Pons (tissue), 1 donor: ENCODE measurements at regions not wholly inside any gene's neighbourhood (a gene's known extent, or its start where the extent isn't known, plus 50 kb on each side); places are given as distances from the start of the nearest gene placed in this dataset.

Source experiments
- DNase-seq: peaks from one replicate; pipeline ENCODE4 v3.0.0-alpha.2; 2016; ENCODE audit warnings: low spot score

DNA sequence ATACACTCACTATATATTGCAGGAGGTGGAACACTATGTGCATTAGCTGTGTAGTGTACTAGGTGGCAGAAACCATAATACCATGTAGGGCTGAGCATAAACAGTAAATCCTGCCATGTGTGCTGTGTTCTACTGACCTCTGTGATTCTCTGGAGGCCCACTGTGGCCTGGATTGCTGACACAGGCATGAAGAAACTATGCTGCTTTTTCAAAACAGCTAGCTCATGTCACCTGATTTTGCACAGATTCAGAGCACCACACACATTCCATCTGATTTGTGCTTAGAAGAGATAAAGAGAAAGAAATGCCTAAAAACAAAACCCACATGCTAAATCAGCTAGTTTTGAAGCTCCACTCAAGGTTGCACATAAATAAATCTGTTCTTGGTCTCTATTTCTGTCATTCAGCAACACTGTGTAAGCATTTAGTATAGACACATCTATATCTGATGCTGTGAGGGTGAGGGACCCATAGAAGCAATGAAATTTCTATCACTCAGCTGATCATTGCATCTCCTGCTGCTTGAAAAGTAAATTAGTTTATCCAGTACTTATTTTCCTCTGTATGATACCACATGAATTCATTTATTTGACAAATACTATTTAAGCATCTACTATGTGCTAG is 1007.7 kb upstream of the SEMA6D start:
- DNase-seq, result no peak

- no peak for DNase-seq
These were observed 1006.8 kb upstream of the SEMA6D start for GRCh38 chr15:46710401-46710960.

DNA sequence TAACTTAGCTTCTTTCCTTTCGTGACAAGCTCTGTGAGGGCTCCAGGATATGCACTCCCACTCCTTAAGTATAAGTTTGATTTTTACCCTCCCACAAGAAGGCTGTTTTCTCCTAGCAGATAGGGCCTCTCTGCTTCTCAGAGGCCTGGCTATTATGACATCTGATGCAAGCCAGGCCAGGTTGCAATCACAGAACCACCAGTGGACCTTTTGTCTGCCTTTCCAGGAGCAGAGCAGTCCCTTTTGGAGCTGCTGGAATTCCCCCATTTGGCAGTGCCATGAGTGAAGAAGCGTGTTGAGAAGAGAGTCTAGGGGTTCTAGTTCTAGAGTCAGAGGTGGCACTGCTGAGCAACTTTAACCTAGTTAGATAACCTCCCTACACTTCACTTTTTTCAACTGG is 1004.3 kb upstream of the SEMA6D start:
- DNase-seq, result no peak

DNA sequence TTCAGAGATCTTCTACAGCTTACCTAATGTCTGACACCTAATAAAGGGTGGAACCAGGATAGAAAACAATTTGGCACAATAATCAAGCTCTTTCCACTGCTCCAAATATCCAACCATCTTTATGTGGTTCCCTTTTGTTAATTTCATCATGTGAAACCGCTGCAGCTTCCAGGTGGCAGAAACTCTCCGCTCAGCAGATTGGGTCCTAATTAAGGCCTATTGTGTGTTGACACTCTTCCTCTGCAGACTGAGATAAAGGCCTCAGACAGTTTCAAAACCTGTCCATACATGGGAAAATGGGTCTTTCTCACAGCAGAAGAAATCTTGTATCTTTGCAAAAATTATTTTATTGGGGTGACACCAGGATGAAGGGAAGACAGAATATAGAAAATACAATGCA is 1002.4 kb upstream of the SEMA6D start:
- no peak for DNase-seq

- no peak for DNase-seq
These were observed 994.0 kb upstream of the SEMA6D start for GRCh38 chr15:46723308-46723707.

DNA sequence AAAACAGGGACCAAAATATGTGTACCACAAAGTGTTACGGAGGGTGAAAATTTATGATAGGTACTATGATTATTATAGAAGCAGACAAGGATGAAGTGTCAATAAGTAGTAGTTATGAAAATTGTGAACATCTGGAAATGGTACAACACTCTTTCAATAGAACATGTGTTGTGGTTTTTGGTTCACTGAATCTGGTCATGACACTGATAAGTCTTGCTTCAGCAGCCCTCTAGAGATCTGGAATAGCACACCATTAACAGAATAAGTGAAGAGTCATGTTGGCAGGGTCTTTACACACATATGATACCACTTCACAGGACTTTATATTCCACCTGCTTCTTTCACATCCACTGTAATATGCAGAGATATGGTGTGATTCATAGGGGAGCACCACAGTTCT is 985.2 kb upstream of the SEMA6D start:
- DNase-seq, result no peak

- DNase-seq, result no peak
These were observed 982.2 kb upstream of the SEMA6D start for GRCh38 chr15:46735115-46735514.

GRCh38 chr15:46751303-46751702 is 966.0 kb upstream of the SEMA6D start:
- no peak for DNase-seq

GRCh38 chr15:46753946-46754345 is 963.4 kb upstream of the SEMA6D start:
- DNase-seq, result no peak

- no peak for DNase-seq
These were observed 954.2 kb upstream of the SEMA6D start for GRCh38 chr15:46763091-46763490.

- DNase-seq, result no peak
These were observed 952.5 kb upstream of the SEMA6D start for GRCh38 chr15:46764851-46765250.

GRCh38 chr15:46766021-46766420 is 951.3 kb upstream of the SEMA6D start:
- DNase-seq, result no peak

DNA sequence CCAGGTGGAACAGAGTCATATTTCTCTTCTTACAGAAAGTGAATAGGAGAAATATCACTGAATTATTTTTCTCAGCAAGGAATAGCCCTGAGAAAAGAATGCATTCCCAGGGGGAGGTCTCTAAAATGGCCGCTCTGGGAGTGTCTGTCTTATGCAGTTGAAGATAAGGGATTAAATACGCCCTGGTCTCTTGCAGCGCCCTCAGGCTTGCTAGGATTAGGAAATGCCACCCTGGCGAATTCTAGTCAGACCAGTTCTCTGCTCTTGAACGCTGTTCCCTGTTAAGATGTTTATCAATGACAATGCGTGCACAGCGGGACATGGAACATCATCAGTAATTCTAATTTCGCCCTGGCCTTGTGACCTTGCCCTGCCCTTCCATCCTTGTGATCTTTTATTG is 949.0 kb upstream of the SEMA6D start:
- no peak for DNase-seq

DNA sequence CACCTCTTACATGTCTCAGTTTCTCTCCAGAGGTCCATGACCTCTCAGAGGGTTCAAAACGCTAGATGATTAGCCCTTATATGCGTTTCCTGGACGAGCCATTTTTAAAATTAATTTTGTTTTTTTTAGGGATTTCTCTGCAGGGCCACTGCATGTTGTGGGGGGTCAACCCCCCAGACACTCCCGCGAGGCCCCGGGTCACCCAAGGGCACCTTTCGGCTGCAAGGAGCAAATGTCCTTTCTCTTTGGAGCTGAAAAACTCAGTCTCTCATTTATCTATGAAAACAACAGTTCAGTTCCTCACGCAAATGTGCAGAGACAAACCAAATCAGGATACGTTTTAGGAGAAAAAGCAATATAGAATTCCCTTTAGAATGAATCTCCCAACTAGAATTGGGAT is 944.3 kb upstream of the SEMA6D start:
- DNase-seq, result no peak

DNA sequence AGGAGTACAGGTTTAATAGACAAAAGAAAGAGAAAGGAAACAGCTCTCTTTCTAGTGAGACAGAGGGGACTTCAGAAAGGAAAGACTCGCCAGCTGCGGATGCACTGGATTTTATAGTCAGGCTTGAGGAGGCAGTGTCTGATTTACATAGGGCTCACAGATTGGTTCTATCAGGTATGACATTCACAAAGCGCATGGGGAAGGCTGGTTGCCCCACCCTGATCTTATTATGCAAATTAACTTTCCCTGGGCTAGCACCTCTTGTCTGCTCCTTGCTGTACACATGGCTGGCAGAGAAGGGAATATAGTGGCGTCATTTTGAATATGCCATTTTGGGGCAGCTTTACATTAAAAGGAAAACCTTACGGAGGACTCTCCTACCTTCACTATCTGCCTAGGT is 938.4 kb upstream of the SEMA6D start:
- DNase-seq, result no peak

DNA sequence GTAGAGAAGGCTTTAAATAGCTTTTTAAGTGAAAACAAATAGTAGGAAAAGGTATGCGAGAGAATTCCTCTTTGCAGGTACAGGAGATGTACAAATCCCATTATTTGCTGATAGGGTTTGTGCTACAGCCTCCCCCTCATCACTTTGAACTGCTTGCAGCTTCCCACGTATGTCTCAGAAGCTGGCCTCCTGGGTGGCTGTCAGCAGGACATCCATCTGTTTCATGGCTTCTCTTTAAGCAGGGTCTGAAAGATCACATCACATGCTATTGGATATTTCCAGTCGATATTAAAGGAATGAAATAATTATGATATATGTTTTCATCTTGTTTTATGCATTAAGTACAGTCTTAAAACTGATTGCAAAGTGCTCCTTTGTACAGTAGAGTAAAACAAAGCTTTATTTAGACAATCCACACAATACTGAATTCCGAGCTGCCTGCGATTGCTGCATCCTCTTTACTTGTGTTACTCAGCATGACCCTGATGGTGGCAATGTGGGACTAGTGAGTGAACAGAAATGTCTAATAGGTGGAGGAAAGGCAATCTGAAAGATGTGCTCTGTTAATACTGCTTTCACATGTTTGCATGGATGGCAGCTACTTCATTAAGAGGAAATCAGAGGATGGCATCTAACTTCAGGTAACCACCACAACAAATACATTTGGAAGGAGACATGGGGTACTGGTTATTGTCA is 930.6 kb upstream of the SEMA6D start:
- DNase-seq, result peak; percentile 10

DNA sequence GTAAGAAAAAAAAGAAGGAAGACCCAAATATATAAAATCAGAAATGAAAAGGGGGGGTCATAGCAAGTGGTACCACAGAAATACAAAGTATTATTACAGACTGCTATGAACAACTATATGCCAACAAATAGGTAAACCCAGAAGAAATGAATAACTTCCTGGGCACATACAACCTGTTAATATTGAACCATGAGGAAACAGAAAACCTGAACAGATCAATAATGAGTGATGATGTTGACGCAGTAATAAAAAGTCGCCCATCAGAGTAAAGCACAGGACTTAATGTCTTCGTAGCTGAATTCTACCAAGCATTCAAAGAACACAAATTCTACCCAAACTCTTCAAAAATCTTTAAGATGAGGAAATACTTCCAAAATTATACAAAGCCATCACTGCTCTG is 921.6 kb upstream of the SEMA6D start:
- DNase-seq, result no peak

GRCh38 chr15:46808834-46809233 is 908.5 kb upstream of the SEMA6D start:
- no peak for DNase-seq

GRCh38 chr15:46815240-46815639 is 902.1 kb upstream of the SEMA6D start:
- no peak for DNase-seq

GRCh38 chr15:46815765-46816164 is 901.5 kb upstream of the SEMA6D start:
- DNase-seq, result no peak

DNA sequence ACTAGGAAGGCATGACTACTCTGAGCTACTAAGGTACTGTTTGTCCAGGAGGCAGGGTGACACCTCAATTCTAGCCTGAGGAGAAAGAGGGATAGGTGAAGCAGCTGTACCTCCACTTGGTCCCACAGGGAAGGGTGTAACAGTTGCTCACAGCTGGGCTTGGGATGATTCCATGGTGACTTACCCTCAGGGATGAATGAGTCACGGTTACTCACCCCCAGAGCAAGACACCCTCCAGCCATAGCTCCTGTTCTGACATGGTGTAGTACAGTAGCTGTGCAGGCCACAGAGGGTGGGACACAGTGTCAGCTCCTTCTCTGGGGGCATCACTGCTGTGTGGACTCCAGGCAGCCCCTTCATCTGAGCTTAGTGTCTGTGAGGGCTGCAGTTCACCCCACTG is 868.6 kb upstream of the SEMA6D start:
- no peak for DNase-seq

GRCh38 chr15:46853600-46853999 is 863.7 kb upstream of the SEMA6D start:
- DNase-seq, result no peak

DNA sequence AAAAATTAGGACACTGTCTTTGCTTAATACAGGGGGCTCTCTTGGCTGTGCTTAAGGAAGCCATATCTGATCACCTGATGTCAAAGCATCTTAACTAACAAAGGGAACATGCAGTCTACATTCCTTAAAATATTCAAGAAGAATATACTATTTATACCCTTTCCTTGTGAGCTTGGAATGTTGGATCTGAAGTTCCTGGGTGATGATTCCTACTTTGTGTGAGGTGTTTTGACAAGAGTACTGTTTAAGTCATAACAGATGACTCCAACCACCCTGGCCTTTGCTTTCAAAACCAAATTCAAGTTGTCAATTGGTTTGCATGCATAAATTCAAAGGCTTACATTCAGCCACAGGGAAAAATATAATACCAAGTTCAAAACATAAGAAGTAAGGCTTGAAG is 862.7 kb upstream of the SEMA6D start:
- DNase-seq, result no peak

DNA sequence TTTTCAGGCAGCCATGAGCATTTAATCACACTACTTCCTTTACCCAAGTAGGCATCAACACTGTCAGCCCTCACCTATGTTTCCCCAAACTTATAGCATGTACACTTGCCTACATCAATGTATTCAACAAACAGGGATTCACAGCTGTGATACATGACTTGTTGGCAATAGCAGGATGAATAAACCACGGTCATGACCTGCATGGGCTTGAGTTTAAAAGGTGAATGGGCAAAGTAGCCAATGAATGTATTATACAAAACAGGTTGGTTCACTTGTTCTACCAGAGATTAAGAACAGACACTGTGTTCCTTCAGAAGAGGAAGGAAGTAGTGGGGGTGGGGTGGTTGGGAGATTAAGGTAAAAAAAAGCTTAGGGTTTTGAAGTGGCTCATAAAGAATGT is 861.9 kb upstream of the SEMA6D start:
- DNase-seq, result no peak
